HepG2 (cell line): ENCODE measurements at regions not wholly inside any gene's neighbourhood (a gene's known extent, or its start where the extent isn't known, plus 50 kb on each side); places are given as distances from the start of the nearest gene placed in this dataset.

Experiments used
- ATAC-seq: fragments of 200-7000 bp; cut with Tn5 transposase; 3 replicates; pipeline ENCODE4 v1.9.1; 2020; ENCODE audit warnings: mild to moderate bottlenecking, moderate library complexity
- BruUV-seq: library from RNA; stranded (reverse); fragments of 400-500 nt; replicated peaks from 2 replicates; lab custom pipeline; 2021; lab: Mats Ljungman, UMichigan
- CTCF ChIA-PET: fragments of 300-600 bp; formaldehyde crosslinking; extraction: SDS; loops from one replicate; lab custom pipeline; 2021; ENCODE audit warnings: low total read pairs, inconsistent platforms, low intra/inter-chr PET ratio; lab: Yijun Ruan, JAX
- POLR2A ChIA-PET: fragments of 350-600 bp; sonication (Branson Sonifier 250); formaldehyde crosslinking; loops from one replicate; lab custom pipeline; 2020; ENCODE audit warnings: antibody characterized with exemption, inconsistent platforms; lab: Yijun Ruan, JAX
- DNase-seq: peaks from one replicate; pipeline ENCODE4 v3.0.0-alpha.2; 2015; ENCODE audit warnings: low spot score
- FAIRE-seq: peaks from 3 replicates; lab custom pipeline; 2011; peaks lifted over from hg19 to GRCh38; lab: Jason Lieb, UNC
- H2AFZ ChIP-seq: one replicate; pipeline ENCODE4 v1.6.1; 2011; ENCODE audit warnings: low read length, inconsistent platforms
- H3K27ac ChIP-seq: fragments of 300-600 bp; 3 replicates; pipeline ENCODE4 v1.8.0; 2011; ENCODE audit warnings: mixed run types, mild to moderate bottlenecking, mixed read lengths, low read length, inconsistent platforms; ENCODE audit not compliant: insufficient read depth; ENCODE audit errors: extremely low read length
- H3K27me3 ChIP-seq, 2 experiments: fragments of 200-600 bp in 1 of 2; 2 replicates in 1 of 2; 3 replicates in 1 of 2; pipeline versions ENCODE4 v1.6.0 to v1.8.0; 2011; ENCODE audit warnings: low read length in 2 of 2, mild to moderate bottlenecking in 2 of 2, moderate library complexity in 2 of 2, inconsistent platforms in 1 of 2; ENCODE audit not compliant: insufficient read depth in 2 of 2, control insufficient read depth in 1 of 2
- H3K36me3 ChIP-seq, 2 experiments: fragments of 200-600 bp in 1 of 2; replicated peaks in 1 of 2; 2 replicates in 1 of 2; 3 replicates in 1 of 2; pipeline versions ENCODE4 v1.5.1 to v1.8.0; 2011; ENCODE audit warnings: low read length in 2 of 2, inconsistent platforms in 1 of 2; ENCODE audit not compliant: insufficient read depth in 2 of 2, control insufficient read depth in 1 of 2
- H3K4me1 ChIP-seq: 2 replicates; pipeline ENCODE4 v1.5.1; 2012; ENCODE audit warnings: low read length, inconsistent platforms; ENCODE audit not compliant: insufficient read depth
- H3K4me2 ChIP-seq: 2 replicates; pipeline ENCODE4 v1.6.0; 2011; ENCODE audit warnings: low read depth, low read length, inconsistent platforms
- H3K4me3 ChIP-seq, 3 experiments: fragments of 200-600 bp in 1 of 3; sonication (generic), shearing (Covaris generic) in 1 of 3; replicated peaks in 1 of 3; 2 replicates each; pipeline ENCODE4 v1.5.1; 2011 to 2016; ENCODE audit warnings: low read length in 3 of 3, inconsistent platforms in 2 of 3, low read depth in 2 of 3, mild to moderate bottlenecking in 2 of 3, control low read depth in 1 of 3, mixed read lengths in 1 of 3; ENCODE audit not compliant: insufficient read depth in 1 of 3
- H3K79me2 ChIP-seq: one replicate; pipeline ENCODE4 v1.6.1; 2011; ENCODE audit warnings: low read length, inconsistent platforms; ENCODE audit not compliant: insufficient read depth
- H3K9ac ChIP-seq: 2 replicates; pipeline ENCODE4 v1.6.0; 2011; ENCODE audit warnings: mild to moderate bottlenecking, low read depth, low read length, inconsistent platforms; ENCODE audit not compliant: insufficient read depth
- H3K9me3 ChIP-seq: 2 replicates; pipeline ENCODE4 v1.5.1; 2012; ENCODE audit warnings: mild to moderate bottlenecking, low read length
- H4K20me1 ChIP-seq: 2 replicates; pipeline ENCODE4 v1.6.0; 2011; ENCODE audit warnings: inconsistent platforms, mild to moderate bottlenecking, low read length, moderate library complexity; ENCODE audit not compliant: insufficient read depth
- AKNA ChIP-seq: sonication (generic); formaldehyde crosslinking; IDR thresholded peaks from 2 replicates; pipeline ENCODE4 v1.4.0; 2020; ENCODE audit warnings: missing genetic modification reagents, borderline replicate concordance
- GLI4 ChIP-seq: sonication (generic); formaldehyde crosslinking; IDR thresholded peaks from 2 replicates; pipeline ENCODE4 v1.5.1; 2020; ENCODE audit warnings: missing genetic modification reagents, mild to moderate bottlenecking, moderate library complexity, borderline replicate concordance
- KMT2A ChIP-seq: sonication (generic); formaldehyde crosslinking; IDR thresholded peaks from 2 replicates; pipeline ENCODE4 v1.4.0; 2020; ENCODE audit warnings: missing genetic modification reagents
- MAZ ChIP-seq, 2 experiments: sonication (generic) in 1 of 2; formaldehyde crosslinking in 1 of 2; IDR thresholded peaks; 2 replicates each; pipeline versions ENCODE4 v1.5.0 to v1.6.1; 2012 to 2020; ENCODE audit warnings: low read depth in 2 of 2, mild to moderate bottlenecking in 2 of 2, borderline replicate concordance in 1 of 2, improper control_type of control experiment in 1 of 2, low read length in 1 of 2, missing genetic modification reagents in 1 of 2, moderate library complexity in 1 of 2
- MLLT10 ChIP-seq: sonication (generic); formaldehyde crosslinking; IDR thresholded peaks from 2 replicates; pipeline ENCODE4 v1.4.0; 2020; ENCODE audit warnings: missing genetic modification reagents
- MZF1 ChIP-seq: sonication (generic); formaldehyde crosslinking; IDR thresholded peaks from 2 replicates; pipeline ENCODE4 v1.8.1; 2023; ENCODE audit warnings: mild to moderate bottlenecking, missing genetic modification reagents, borderline replicate concordance
- NFYC ChIP-seq: IDR thresholded peaks from 2 replicates; pipeline ENCODE4 v1.6.1; 2016; ENCODE audit warnings: missing genetic modification reagents, missing compliant biosample characterization
- PHF5A ChIP-seq: IDR thresholded peaks from one replicate; pipeline ENCODE4 v1.6.1; 2018; ENCODE audit warnings: low read depth, missing genetic modification reagents; ENCODE audit not compliant: unreplicated experiment
- SIN3A ChIP-seq: IDR thresholded peaks from 2 replicates; pipeline ENCODE4 v1.6.1; 2011; ENCODE audit warnings: low read depth, mild to moderate bottlenecking, control low read depth, low read length, borderline replicate concordance
- TGIF2 ChIP-seq: IDR thresholded peaks from 2 replicates; pipeline ENCODE4 v1.6.1; 2016; ENCODE audit warnings: control low read depth, missing compliant biosample characterization
- U2AF1 ChIP-seq: fragments of 200-400 bp; formaldehyde crosslinking; optimal IDR thresholded peaks from 2 replicates; pipeline ENCODE3; 2017; ENCODE audit warnings: mild to moderate bottlenecking, low read depth, low read length
- ZC3H13 ChIP-seq: sonication (generic); formaldehyde crosslinking; IDR thresholded peaks from 2 replicates; pipeline ENCODE4 v1.8.1; 2023; ENCODE audit warnings: mild to moderate bottlenecking, missing genetic modification reagents, moderate library complexity
- ZC3H4 ChIP-seq: sonication (generic); formaldehyde crosslinking; IDR thresholded peaks from 2 replicates; pipeline ENCODE4 v1.4.0; 2020; ENCODE audit warnings: missing genetic modification reagents, borderline replicate concordance
- ZNF124 ChIP-seq: sonication (generic); formaldehyde crosslinking; IDR thresholded peaks from 2 replicates; pipeline ENCODE4 v1.4.0; 2020; ENCODE audit warnings: missing genetic modification reagents
- ZNF558 ChIP-seq: sonication (generic); formaldehyde crosslinking; IDR thresholded peaks from 2 replicates; pipeline ENCODE4 v1.9.0; 2022; ENCODE audit warnings: mild to moderate bottlenecking, missing genetic modification reagents, borderline replicate concordance
- ZNF619 ChIP-seq: sonication (generic); formaldehyde crosslinking; IDR thresholded peaks from 2 replicates; pipeline ENCODE4 v1.4.0; 2020; ENCODE audit warnings: mild to moderate bottlenecking, missing genetic modification reagents
- WGBS: methylation state at CpG from one replicate; pipeline ENCODE4 v1.1.6; 2017; ENCODE audit warnings: low lambda C conversion rate; 5-methylcytosine and 5-hydroxymethylcytosine counted together
- in situ Hi-C: cut with HindIII; loops from 2 replicates; pipeline ENCODE4 v1.10.0; 2017; ENCODE audit warnings: low pct_unique_long_range_greater_than_20kb; ENCODE audit not compliant: extremely low pct_ligation_motif_present
- intact Hi-C: fragments of 100-400 bp; cut with micrococcal nuclease; formaldehyde crosslinking; loops from one replicate; pipeline ENCODE4 v1.10.0; 2022; ENCODE audit not compliant: unreplicated experiment

GRCh38 chr5:40356248-40356647, 323.5 kb upstream of the PTGER4 start (continued):
- TF ChIP-seq GLI4 (no peak), NFYC (CRISPR knock-in tag) (no peak), SIN3A (no peak), ZC3H4 (CRISPR knock-in tag) (no peak), ZNF558 (no peak), U2AF1 (no peak), PHF5A (no peak), KMT2A (CRISPR knock-in tag) (no peak), AKNA (CRISPR knock-in tag) (no peak)

GRCh38 chr5:40355846-40356245, 323.9 kb upstream of the PTGER4 start:
- no peak for DNase-seq
- Histone ChIP-seq H3K4me2 (no peak overlapping the region), H4K20me1 (no peaks in the 10 kb centered on the region)
- intact Hi-C loops = no loop called here
- CTCF ChIA-PET = no interaction called here
- TF ChIP-seq MLLT10 (CRISPR knock-in tag) = no peak
- TF ChIP-seq MAZ (IDR thresholded peaks at IDR 0.05; ENCODE audit: borderline replicate concordance, low read depth, low read length) = no peak
- TF ChIP-seq MAZ (CRISPR knock-in tag; IDR thresholded peaks at IDR 0.05; ENCODE audit: low read depth) = no peak
- no peak for TF ChIP-seq ZC3H13 (CRISPR knock-in tag)
- no peak for TF ChIP-seq ZNF124
- no peak for TF ChIP-seq TGIF2 (CRISPR knock-in tag)
- TF ChIP-seq ZNF619 = no peak
- TF ChIP-seq MZF1 (CRISPR knock-in tag) = no peak
- TF ChIP-seq, all 625 proteins: peak for 0
- POLR2A ChIA-PET = no interaction called here
- no peaks in the 10 kb centered on the region for H3K4me1 ChIP-seq
- WGBS = 15% methylated on average over 4 of the region's 4 CpGs
- no peak overlapping the region for H3K4me3 ChIP-seq
- BruUV-seq = no TSS peak
- H3K36me3 ChIP-seq = no peaks in the 10 kb centered on the region
- no peaks in the 10 kb centered on the region for H3K79me2 ChIP-seq
- in situ Hi-C loops = no loop called here
- H3K27ac ChIP-seq = no peak overlapping the region
- no peak for ATAC-seq
- no peak overlapping the region for H3K9ac ChIP-seq
- no peak for FAIRE-seq
- no peak overlapping the region for H2AFZ ChIP-seq
- H3K9me3 ChIP-seq = no peaks in the 10 kb centered on the region
- H3K27me3 ChIP-seq = no peaks in the 10 kb centered on the region
